ENCODE measurements at regions not wholly inside any gene's neighbourhood (a gene's known extent, or its start where the extent isn't known, plus 50 kb on each side); places are given as distances from the start of the nearest gene placed in this dataset.

- H3K4me3 ChIP-seq (ENCODE audit: low read length), result no peak overlapping the region
- no peaks in the 10 kb centered on the region for H3K4me1 ChIP-seq (ENCODE audit: control insufficient read depth, insufficient read depth, low read length)
- ATAC-seq (no peak), DNase-seq (no peak)
- intact Hi-C loops (cut with DNase I), result no loop called here
- 95% methylated on average over 1 of the region's 1 CpG for WGBS
- no peaks in the 10 kb centered on the region for H3K9me3 ChIP-seq (ENCODE audit: control insufficient read depth, low read length)
- H3K27me3 ChIP-seq (ENCODE audit: control insufficient read depth, insufficient read depth), result no peaks in the 10 kb centered on the region
- H3K27ac ChIP-seq (ENCODE audit: low read length), result no peak overlapping the region
These were observed 201.6 kb downstream of the HNRNPD start for GRCh38 chr4:82172186-82172585.

- intact Hi-C loops (cut with DNase I), result no loop called here
- DNase-seq (no peak), ATAC-seq (no peak)
- Histone ChIP-seq H3K4me3 (ENCODE audit: low read length) (no peak overlapping the region), H3K27me3 (ENCODE audit: control insufficient read depth, insufficient read depth) (no peaks in the 10 kb centered on the region), H3K9me3 (ENCODE audit: control insufficient read depth, low read length) (no peaks in the 10 kb centered on the region), H3K27ac (ENCODE audit: low read length) (no peak overlapping the region), H3K4me1 (ENCODE audit: control insufficient read depth, insufficient read depth, low read length) (no peaks in the 10 kb centered on the region)
- WGBS, result 79% methylated on average over 1 of the region's 1 CpG
These were observed 202.1 kb downstream of the HNRNPD start for GRCh38 chr4:82171531-82172155.

DNA sequence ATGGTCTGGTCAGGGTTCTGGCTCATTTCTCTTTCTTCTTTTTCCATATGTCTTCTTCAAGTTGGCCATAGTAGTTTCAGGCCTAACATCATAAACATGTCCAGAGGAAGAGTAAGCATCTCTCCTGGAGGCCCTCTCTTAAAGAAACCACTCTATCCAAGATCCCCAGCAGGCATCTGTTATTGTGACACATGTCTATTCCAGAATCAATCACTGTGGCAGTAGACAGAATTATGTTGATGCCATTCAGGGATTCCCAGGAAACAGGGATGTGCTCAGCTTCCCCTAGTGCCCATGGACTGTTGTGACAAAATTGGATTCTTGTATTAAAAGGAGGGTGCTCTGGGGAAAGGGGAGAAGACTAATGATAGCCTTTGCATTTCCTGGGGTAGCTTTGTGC is 224.0 kb downstream of the HNRNPD start:
- no peaks in the 10 kb centered on the region for H3K9me3 ChIP-seq (ENCODE audit: control insufficient read depth, low read length)
- no peak for DNase-seq
- no peak overlapping the region for H3K4me3 ChIP-seq (ENCODE audit: low read length)
- H3K27ac ChIP-seq (ENCODE audit: low read length), result no peak overlapping the region
- H3K27me3 ChIP-seq (ENCODE audit: control insufficient read depth, insufficient read depth), result no peaks in the 10 kb centered on the region
- no peaks in the 10 kb centered on the region for H3K4me1 ChIP-seq (ENCODE audit: control insufficient read depth, insufficient read depth, low read length)
- intact Hi-C loops (cut with DNase I), result no loop called here
- ATAC-seq, result no peak

GRCh38 chr4:82145850-82146249 is 227.9 kb downstream of the HNRNPD start:
- no peak overlapping the region for H3K27ac ChIP-seq (ENCODE audit: low read length)
- no peaks in the 10 kb centered on the region for H3K27me3 ChIP-seq (ENCODE audit: control insufficient read depth, insufficient read depth)
- WGBS, result 72% methylated on average over 3 of the region's 3 CpGs
- H3K4me1 ChIP-seq (ENCODE audit: control insufficient read depth, insufficient read depth, low read length), result no peaks in the 10 kb centered on the region
- ATAC-seq (no peak), DNase-seq (no peak)
- H3K9me3 ChIP-seq (ENCODE audit: control insufficient read depth, low read length), result no peaks in the 10 kb centered on the region
- H3K4me3 ChIP-seq (ENCODE audit: low read length), result no peak overlapping the region
- intact Hi-C loops (cut with DNase I), result no loop called here

- ATAC-seq, result no peak
- WGBS, result 71% methylated on average over 2 of the region's 2 CpGs
These were observed 233.4 kb downstream of the HNRNPD start for GRCh38 chr4:82140422-82140821.

GRCh38 chr4:82139287-82139686 is 234.5 kb downstream of the HNRNPD start:
- WGBS, result 90% methylated on average over 3 of the region's 3 CpGs
- no peak for ATAC-seq
- intact Hi-C loops (cut with DNase I), result no loop called here

More at GRCh38 chr4:82140422-82140821, 233.4 kb downstream of the HNRNPD start:
- Histone ChIP-seq H3K9me3 (ENCODE audit: control insufficient read depth, low read length) (no peaks in the 10 kb centered on the region), H3K27me3 (ENCODE audit: control insufficient read depth, insufficient read depth) (no peaks in the 10 kb centered on the region), H3K27ac (ENCODE audit: low read length) (no peak overlapping the region), H3K4me1 (ENCODE audit: control insufficient read depth, insufficient read depth, low read length) (no peaks in the 10 kb centered on the region), H3K4me3 (ENCODE audit: low read length) (no peak overlapping the region)
- DNase-seq, result no peak
- intact Hi-C loops (cut with DNase I), result no loop called here

DNA sequence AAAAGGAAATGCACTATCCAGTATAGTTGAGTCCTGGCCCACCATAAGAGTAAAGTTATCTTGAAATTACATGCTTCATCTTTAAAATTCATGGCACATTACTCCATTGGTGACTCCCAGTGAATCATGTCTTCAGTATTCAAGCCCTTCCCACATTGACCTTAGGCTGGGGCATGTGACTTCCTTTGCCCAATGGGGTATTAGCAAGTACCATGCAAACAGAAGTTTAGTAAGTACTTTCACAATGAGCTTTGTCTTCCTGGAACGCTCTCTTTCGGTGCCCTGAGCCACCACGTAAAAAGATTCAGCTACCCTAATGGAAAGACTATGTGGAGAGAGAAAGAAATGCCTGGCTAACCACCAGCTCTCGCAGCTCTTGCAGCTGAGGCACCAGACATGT is 235.4 kb downstream of the HNRNPD start:
- Histone ChIP-seq H3K4me1 (ENCODE audit: control insufficient read depth, insufficient read depth, low read length) (no peaks in the 10 kb centered on the region), H3K4me3 (ENCODE audit: low read length) (no peak overlapping the region), H3K27me3 (ENCODE audit: control insufficient read depth, insufficient read depth) (no peaks in the 10 kb centered on the region), H3K27ac (ENCODE audit: low read length) (no peak overlapping the region), H3K9me3 (ENCODE audit: control insufficient read depth, low read length) (no peaks in the 10 kb centered on the region)
- DNase-seq (no peak), ATAC-seq (no peak)
- intact Hi-C loops (cut with DNase I), result no loop called here
- WGBS, result 69% methylated on average over 4 of the region's 4 CpGs

More at GRCh38 chr4:82139287-82139686, 234.5 kb downstream of the HNRNPD start:
- H3K27me3 ChIP-seq (ENCODE audit: control insufficient read depth, insufficient read depth), result no peaks in the 10 kb centered on the region
- no peak overlapping the region for H3K4me3 ChIP-seq (ENCODE audit: low read length)
- H3K4me1 ChIP-seq (ENCODE audit: control insufficient read depth, insufficient read depth, low read length), result no peaks in the 10 kb centered on the region
- H3K9me3 ChIP-seq (ENCODE audit: control insufficient read depth, low read length), result no peaks in the 10 kb centered on the region
- no peak for DNase-seq
- H3K27ac ChIP-seq (ENCODE audit: low read length), result no peak overlapping the region

DNA sequence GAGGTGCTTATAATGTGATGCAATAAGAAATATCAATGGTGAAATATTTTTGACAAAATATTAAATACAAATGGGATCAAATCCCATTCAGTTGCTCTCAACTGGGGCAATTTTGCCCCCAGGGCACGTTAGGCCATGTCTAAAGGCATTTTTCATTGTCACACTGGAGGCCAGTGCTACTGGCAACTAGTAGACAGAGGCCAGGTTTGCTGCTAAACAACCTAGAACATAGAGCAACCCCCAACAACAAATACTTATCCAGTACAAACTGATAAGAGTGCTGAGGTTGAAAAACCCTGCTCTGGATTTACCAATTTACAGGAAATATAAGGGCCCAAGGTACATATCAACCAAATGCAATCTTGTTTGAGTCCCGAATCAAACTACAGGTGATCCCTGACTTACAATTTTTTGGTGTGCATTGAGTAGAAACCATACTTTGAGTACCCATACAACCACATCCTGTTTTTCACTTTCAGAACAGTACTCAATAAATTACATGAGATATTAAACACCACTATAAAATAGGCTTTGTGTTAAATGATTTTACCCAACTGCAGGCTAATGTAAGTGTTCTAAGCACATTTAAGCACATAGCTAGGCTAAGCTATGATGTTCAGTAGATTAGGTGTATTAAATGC is 237.5 kb downstream of the HNRNPD start:
- Histone ChIP-seq H3K27ac (ENCODE audit: low read length) (no peak overlapping the region), H3K4me3 (ENCODE audit: low read length) (no peak overlapping the region), H3K9me3 (ENCODE audit: control insufficient read depth, low read length) (no peaks in the 10 kb centered on the region), H3K27me3 (ENCODE audit: control insufficient read depth, insufficient read depth) (no peaks in the 10 kb centered on the region), H3K4me1 (ENCODE audit: control insufficient read depth, insufficient read depth, low read length) (no peaks in the 10 kb centered on the region)
- ATAC-seq, result no peak
- 62% methylated on average over 2 of the region's 2 CpGs for WGBS
- intact Hi-C loops (cut with DNase I), result no loop called here
- DNase-seq, result no peak

GRCh38 chr4:82128355-82128754 is 245.4 kb downstream of the HNRNPD start:
- Histone ChIP-seq H3K27ac (ENCODE audit: low read length) (no peak overlapping the region), H3K4me3 (ENCODE audit: low read length) (no peak overlapping the region), H3K9me3 (ENCODE audit: control insufficient read depth, low read length) (no peaks in the 10 kb centered on the region), H3K4me1 (ENCODE audit: control insufficient read depth, insufficient read depth, low read length) (no peaks in the 10 kb centered on the region), H3K27me3 (ENCODE audit: control insufficient read depth, insufficient read depth) (no peaks in the 10 kb centered on the region)
- ATAC-seq (no peak), DNase-seq (no peak)
- intact Hi-C loops (cut with DNase I), result no loop called here
- WGBS, result 88% methylated on average over 4 of the region's 4 CpGs

DNA sequence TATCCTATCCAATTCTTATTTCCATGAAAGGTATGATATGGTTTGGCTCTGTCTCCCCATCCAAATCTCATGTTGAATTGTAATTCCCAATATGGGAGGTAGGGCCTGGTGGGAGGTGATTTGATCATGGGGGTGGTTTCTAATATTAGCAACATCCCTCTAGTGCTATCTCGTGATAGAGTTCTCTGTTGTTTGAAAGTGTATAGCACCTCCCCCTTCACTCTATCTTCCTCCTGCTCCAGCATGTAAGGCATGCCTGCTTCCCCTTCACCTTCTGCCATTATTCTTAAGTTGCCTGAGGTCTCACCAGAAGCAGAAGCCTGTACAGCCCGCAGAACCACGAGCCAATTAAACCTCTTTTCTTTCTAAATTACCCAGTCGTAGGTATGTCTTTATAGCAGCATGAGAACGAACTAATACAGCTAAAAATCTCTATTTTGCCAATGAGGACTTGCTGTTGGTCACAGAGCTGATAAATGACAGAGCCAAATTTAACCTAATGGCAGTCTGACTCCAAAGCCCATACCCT is 247.2 kb downstream of the HNRNPD start:
- Histone ChIP-seq H3K27me3 (ENCODE audit: control insufficient read depth, insufficient read depth) (no peaks in the 10 kb centered on the region), H3K27ac (ENCODE audit: low read length) (no peak overlapping the region), H3K4me3 (ENCODE audit: low read length) (no peak overlapping the region), H3K9me3 (ENCODE audit: control insufficient read depth, low read length) (no peaks in the 10 kb centered on the region), H3K4me1 (ENCODE audit: control insufficient read depth, insufficient read depth, low read length) (no peaks in the 10 kb centered on the region)
- ATAC-seq, result no peak
- DNase-seq, result no peak
- 67% methylated on average over 5 of the region's 5 CpGs for WGBS
- intact Hi-C loops (cut with DNase I), result no loop called here

DNA sequence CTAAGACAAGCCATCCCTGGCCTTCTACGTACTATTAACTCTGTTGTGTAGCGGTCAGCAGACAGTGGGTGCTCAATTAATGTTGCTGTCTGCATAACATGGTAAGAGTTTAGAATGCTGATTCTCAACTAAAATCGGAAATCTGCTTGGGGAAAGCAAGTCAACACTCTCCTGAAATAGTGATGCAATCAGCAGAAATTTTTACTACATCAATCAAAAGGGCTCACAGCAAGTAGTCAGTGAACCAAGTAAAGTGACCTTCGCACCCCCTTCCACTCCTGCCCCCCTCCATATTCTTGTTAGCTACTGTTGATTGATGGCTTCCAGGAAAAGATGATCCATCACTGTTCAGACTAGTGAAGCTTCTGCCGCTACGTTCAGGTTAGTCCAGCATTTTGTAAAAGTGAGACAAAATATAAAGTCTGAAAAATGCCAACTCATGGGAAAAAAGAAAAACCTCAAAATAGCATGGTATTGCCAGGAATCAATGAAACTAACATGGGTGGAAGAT is 247.9 kb downstream of the HNRNPD start:
- WGBS, result 82% methylated on average over 6 of the region's 6 CpGs
- intact Hi-C loops (cut with DNase I), result no loop called here

More for the DNA sequence above, 247.9 kb downstream of the HNRNPD start:
- no peak for DNase-seq
- no peaks in the 10 kb centered on the region for H3K9me3 ChIP-seq (ENCODE audit: control insufficient read depth, low read length)
- H3K4me1 ChIP-seq (ENCODE audit: control insufficient read depth, insufficient read depth, low read length), result no peaks in the 10 kb centered on the region
- ATAC-seq, result no peak
- no peak overlapping the region for H3K27ac ChIP-seq (ENCODE audit: low read length)
- no peak overlapping the region for H3K4me3 ChIP-seq (ENCODE audit: low read length)
- H3K27me3 ChIP-seq (ENCODE audit: control insufficient read depth, insufficient read depth), result no peaks in the 10 kb centered on the region
